ENCODE measurements at regions not wholly inside any gene's neighbourhood (a gene's known extent, or its start where the extent isn't known, plus 50 kb on each side); places are given as distances from the start of the nearest gene placed in this dataset.
"Not testable (repeated sequence)": the region's sequence is repeated elsewhere in the genome, so short reads cannot be mapped to it uniquely, and the experiment has no call there.

DNA sequence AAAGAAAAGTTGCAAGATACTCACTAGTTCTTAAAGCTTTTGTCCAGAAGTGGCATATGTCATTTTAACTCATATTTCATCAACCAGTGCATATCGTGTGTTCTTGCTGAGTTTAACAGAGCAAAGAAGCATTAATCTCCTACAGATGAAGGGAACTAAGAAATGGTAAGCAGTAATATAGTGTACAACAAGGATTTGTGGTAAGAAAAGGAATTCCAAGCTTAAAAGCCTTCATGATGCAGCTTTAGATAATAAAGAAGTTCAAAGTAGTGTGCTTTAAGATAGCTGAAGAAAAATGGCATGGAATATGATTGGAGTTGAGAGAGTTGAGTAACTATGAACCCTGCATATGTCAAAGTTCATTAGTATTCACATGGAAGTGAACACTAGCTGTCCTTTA, 649.8 kb upstream of the FSHR start:
- no peak for DNase-seq (ENCODE audit: low spot score)

DNA sequence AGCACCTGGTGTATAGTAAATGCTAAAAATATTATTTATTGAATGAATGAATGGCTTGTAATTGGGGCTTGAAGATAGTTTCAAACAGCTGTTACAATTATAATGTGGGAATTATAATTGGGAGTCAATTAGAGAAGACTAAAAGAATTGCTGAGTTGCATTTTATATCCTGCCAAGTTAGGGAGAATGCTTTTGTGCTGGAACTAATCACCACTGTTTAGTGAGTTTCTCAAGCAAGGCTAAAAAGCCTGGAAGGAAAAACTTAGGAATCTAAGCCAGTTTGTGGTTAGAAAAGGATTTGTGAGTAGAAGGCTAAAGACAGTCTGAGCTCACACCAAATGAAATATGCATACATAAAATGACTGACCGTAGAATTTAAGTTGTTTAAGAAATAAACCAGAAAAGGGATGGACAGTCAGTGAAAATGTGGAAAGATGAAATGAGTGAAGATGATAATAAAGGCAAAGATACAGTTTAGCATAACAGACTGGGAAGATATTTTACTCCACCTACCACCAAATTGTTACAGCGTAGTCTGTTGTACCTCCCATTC, 647.7 kb upstream of the FSHR start:
- DNase-seq (ENCODE audit: low spot score): no peak

DNA sequence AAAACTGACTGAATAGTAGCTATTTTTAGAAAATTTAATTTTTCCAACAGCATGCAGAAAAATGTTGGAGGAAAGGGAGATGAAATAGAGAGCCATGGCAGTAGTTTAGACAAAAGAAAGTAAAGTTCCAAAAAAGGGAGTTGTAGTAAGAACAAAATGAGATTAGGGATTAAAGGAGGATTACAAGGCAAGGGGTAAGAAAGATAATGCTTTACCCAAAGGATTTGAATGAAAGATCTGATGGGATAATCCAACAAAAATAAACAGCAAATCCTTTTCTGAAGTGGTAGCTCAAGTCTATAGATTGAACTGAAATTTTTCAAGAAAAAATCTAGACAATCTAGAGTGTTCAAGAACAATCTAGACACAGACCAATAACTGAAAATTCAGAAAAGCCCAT, 644.3 kb upstream of the FSHR start:
- no peak for DNase-seq (ENCODE audit: low spot score)

DNA sequence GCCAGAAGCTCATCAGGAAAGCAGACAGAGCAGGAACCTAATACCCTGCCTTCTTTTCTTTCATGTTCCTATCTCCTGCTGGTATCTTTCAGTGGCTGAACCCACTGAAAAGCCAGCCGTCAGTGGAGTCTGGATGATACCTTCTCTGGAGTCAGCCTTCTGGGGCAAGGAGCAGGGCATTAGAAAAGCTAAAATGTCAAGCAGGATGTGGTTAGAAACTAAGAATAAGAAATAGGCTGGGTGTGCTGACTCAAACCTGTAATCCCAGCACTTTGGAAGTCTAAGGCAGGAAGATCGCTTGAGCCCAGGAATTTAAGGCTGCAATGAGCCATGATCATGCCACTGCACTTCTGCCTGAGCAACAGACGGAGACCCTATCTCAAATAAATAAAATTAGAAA, 642.0 kb upstream of the FSHR start:
- no peak for DNase-seq (ENCODE audit: low spot score)

DNA sequence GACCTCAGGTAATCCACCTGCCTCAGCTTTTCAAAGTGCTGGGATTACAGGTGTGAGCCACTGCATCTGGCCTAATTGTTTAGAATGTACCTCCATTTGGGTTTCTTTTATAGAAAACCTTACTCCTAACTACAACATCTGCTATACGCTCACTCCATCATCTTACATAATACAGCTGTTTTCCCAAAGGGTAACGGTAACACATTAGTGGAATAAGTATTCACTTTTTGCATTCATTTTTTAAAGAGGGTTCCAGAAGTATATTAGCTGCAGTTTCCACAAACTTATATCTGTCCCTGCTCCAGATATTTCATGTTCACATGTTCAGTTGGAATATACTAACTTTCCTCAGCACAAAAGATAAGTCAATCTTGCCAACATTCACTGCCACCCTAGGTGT, 640.1 kb upstream of the FSHR start:
- no peak for DNase-seq (ENCODE audit: low spot score)

DNA sequence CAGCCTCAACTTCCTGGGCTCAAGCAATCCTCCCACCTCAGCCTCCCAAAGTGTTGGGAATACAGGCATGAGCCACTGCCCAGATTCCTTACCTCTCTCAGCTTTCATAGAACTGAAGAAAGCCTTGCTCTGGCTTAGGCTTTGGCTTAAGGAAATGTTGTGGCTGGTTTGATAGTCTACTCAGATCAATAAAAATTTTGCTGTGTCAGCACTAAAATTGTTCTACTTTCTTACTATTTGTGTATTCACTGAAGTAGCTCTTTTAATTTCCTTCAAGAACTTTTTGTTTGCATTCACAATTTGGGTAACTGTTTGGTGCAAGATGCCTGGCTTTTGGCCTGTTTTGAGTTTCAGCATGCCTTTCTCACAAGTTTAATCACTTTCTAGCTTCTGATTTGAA, 634.0 kb upstream of the FSHR start:
- DNase-seq (ENCODE audit: low spot score): no peak

DNA sequence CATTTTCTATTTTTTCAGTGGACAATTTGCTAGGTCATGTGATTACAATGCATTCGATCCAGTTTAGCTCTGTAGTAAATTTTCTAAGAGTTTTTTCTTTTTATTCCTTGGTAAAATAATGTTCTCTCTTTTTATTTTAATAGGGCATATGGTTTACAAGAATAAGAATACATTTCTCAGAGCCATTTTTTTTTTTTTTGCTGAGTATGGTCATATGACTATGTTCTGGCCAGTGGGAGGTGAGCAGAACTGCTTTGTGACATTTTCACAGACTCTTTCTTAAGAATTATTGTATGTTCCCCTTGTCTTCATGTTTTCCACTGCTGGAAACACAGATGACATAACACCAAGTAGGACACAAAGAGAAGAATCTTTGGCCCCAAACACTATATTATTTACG, 626.6 kb upstream of the FSHR start:
- DNase-seq (ENCODE audit: low spot score): no peak

DNA sequence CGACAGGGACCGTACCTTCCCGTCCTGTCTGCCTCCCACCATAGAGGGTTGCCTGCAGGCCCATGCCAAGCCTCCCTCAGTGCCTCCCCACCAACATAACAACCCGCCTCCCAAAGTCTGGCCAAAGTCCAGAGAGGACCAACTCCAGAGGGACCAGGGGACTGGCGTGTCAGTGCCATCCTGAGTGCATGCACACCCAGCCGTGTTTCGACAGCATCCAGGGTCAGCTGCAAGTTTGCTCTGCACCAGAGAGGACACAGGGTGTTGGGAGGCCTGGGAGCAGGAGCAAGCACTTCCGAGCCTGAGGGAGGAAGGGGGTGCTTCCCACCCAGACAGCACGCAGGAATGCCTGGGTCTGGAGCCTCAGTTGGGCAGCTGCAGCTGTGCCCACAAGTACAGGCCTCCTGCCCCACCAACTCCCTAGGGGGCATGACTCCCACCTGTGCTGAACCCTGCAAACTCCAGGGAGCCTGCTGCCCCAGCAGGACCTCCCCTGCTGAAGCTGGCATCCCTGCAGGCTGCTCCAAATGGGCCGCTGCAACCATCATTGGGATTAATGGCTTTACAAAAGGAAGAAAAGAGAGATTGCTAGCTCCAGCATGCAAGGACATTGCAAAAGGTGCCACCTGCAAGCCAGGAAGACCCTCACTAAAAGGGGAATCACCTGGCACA, 618.1 kb upstream of the FSHR start:
- no peak for DNase-seq (ENCODE audit: low spot score)

DNA sequence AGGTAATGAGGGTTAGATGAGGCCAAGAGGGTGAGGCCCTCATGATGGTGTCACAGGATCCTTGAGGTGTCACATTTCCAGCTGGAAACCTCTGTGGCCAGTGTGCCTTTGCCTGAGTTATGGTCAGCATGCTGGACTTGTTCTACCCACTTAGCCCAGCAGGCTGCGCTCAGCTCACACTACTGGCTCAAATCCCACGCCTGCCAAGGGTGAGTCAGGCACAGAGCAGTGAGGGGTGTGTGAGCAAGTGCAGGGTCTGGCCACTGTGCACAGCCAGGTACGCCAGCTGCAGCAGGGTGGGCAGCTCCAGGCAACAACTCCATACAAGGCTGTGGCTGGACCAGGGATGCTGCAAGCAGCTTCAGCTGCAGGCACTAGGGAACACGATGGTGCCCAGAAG, 616.6 kb upstream of the FSHR start:
- no peak for DNase-seq (ENCODE audit: low spot score)

DNA sequence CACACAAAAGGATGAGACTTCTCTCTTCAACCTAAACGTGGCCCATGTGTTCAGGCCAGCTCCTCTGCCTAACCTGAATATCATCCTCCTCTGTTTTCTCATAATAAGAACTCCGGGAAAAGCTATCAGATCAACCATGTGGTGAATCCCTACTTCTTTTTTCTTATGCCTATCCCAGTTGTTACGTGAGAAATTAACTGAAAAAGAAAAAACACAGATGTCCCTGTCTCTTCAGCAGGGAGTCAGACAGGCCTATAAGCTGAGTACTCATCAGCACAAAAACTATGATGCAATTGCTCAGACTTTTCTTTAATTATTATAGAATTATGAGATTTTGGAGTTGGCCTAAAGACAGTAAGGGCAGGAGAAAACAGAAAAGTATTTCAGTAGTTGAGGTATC, 613.0 kb upstream of the FSHR start:
- no peak for DNase-seq (ENCODE audit: low spot score)

DNA sequence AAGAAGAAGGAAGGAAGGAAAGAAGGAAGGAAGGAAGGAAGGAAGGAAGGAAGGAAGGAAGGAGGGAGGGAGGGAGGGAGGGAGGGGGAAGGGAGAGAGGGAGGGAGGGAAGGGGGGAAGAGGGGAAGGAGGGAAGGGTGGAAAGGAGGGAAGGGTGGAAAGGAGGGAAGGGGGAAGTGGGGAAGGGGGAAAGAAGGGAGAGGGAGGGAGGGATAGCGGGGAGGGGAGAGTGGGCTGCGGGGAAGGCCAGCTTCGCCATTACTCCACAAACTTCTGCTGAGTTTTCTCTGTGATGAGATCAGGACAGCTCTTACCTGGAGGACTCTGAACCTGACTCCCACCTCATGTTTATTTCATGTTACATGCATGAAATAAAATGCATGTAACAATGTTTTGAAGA, 601.5 kb upstream of the FSHR start:
- no peak for DNase-seq (ENCODE audit: low spot score)

DNA sequence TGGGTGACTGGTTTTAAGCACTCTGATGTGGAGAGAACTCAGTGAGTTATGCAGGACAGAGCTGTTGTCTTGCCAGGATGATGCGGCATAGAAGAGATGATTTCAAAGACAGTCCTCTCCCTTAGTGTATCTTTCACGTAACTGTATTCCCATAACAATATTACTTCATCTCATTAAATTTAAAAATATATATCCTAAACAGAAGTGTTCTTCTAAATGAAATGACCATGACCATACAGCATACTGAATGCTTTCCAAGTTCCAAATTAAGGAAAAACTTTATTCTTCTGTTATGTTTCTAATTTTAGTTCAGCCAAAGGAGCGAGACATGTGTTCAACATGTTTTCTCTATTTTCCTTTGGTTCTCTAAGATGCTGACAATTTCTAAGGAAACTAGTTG, 600.1 kb upstream of the FSHR start:
- DNase-seq (ENCODE audit: low spot score): no peak

DNA sequence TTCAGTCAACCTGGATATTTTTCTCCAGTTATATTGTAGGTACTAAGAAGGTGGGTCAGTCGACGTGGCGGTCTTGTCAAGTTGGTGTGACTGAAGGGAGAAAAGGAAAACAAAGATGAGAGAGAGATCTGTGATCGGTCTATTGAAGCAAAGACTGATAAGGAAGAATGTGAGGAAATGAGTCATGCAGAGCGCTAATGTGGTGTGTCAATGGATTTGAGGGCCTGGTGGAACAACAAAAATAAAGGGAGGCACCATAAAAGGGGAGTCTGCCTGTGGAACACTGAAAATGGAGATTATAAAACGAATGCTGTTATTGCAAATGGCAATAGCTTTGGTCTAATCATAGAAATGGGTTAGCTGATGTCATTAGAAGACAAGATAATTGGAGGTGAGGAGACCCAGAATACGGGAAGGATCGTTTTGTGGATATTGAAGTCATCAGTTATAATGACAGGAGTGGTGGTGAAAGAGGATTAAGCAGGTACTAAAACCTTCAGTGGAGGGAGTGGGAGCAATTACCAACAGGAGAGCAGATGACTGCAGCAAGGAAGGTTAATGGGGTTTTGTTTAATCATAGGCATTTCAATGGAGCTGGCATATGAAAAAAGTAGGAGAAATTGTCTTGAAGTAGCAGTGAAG, 599.1 kb upstream of the FSHR start:
- no peak for DNase-seq (ENCODE audit: low spot score)

DNA sequence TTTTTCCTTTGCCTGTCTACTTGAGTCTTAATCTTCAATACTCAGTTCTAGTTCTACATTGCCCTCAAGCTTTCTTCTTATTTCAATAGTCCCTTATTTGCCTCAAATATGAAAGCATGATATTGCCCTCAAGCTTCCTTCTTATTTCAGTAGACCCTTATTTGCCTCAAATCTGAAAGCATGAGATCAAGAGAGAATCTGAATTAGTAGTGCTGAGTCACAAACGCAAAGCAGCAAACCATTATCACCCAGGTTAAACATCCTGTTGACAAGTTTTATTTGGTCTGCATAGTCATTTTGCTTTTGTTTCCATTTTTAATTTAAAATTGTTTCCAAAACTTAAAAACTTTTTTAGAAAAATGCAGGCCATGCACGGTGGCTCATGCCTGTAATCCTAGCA, 583.3 kb upstream of the FSHR start:
- DNase-seq (ENCODE audit: low spot score): no peak

DNA sequence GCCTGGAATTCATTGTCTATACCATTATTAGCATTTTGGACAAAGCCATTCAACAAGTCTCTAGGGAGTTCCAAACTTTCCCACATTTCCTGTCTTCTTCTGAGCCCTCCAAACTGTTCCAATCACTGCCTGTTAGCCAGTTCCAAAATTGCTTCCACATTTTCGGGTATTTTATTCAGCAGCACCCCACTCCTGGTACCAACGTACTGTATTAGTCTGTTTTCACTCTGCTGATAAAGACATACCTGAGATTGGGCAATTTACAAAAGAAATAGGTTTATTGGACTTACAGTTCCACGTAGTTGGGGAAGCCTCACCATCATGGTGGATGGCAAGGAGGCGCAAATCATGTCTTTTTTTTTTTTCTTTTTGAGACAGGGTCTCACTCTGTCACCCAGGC, 578.6 kb upstream of the FSHR start:
- DNase-seq (ENCODE audit: low spot score): not testable (repeated sequence)

DNA sequence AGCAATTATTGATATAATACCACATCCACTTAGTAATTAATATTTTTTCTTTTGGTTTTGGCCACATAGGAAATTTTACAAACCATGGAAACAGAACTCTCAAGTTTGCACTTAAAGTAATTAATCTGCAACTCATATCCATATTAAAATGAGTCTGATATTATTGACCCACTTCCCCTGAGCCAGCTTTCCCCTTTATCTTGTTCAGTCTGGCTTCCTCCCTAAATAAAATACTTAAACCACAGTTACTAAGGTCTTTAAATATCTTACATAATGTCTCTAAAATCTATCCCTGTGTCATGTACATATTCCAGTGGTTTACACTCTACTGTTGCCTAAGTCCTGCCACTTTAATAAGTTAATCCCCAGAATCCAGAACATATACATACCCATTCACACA, 564.9 kb upstream of the FSHR start:
- DNase-seq (ENCODE audit: low spot score): no peak

DNA sequence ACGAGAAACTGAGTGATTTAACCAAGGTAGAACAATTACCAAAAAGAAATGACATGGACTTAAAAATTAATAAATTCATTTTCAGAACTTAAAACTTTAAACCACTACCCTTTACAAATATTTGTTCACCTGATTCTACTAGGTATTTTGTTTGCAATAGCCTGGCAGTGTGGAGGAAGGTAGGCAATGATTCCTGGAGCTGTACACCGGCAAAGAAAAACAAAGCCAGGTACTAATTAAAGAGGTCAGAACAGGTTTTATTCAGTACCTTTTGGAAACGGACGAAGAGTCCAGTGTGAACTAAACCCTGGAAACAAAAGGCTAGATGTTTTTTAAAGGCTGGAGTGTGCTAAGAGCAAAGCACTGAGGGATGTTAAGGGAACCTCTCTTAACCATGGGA, 561.3 kb upstream of the FSHR start:
- no peak for DNase-seq (ENCODE audit: low spot score)

DNA sequence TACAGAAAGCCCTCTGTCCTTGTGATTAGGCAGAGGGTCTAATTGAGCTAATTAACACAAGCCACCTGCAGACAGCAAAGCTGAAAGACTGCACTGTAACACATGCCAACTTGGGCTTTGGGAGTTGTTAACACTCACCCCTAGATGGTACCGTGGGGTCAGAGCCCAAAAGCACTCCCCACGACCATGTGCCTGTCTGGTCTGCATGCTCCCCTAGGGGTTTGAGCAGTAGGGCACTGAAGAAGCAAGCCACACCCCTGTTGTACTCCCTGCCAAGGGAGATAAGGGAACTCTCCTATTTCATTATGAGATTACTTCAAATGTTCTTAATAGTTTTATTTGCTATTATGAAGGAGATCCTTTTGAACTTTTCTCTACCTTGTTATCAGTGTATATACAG, 560.1 kb upstream of the FSHR start:
- DNase-seq (ENCODE audit: low spot score): no peak

DNA sequence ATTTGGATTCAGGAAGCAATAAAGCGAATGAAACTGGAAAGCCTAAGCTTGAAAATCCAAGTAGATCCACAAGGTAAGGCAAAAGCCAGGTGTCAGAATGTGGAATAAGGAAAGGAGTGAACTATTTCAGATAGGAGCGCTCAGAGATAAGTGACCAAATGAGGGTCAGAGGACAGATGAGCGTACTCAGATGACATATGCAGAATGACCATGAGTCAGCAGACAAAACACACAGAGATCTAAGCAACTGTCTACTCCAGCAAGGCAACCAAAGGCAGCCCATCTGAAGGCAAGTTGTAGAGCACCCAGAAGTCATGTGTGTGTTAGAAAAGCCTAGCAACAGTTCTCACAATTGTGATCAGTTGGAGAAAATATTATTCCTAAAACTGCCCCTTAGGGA, 548.4 kb upstream of the FSHR start:
- DNase-seq (ENCODE audit: low spot score): no peak

DNA sequence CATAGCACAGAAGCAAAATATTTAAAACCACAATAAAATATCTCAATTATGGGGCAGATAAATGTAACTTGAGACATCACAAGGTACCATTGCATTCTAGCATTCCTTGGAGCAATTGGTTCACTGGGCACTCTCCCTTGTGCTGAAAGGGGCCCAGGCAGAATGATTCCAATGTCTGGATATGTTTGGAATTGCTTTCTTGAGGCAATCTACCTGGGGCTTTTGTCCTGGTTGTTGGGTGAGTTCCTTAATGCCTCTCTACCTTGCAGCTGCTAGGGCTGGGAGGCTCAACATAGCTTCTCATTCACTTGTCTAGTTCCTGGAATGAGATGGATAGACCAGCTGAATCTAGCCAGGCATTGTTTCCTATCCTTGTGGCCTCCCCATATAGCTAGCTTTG, 539.6 kb upstream of the FSHR start:
- DNase-seq (ENCODE audit: low spot score): no peak

DNA sequence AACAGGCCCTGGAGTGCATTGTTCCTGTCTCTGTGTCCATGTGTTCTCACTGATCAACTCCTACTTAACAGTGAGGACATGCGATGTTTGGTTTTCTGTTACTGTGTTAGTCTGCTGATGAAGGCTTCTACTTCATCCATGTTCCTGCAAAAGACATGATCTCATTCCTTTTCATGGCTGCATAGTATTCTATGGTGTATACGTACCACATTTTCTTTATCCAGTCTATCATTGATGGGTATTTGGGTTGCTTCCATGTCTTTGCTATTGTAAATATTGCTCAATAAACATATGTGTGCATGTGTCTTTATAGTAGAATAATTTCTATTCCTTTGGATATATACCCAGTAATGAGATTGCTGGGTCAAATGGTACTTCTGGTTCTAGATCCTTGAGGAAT, 537.7 kb upstream of the FSHR start:
- DNase-seq (ENCODE audit: low spot score): not testable (repeated sequence)

DNA sequence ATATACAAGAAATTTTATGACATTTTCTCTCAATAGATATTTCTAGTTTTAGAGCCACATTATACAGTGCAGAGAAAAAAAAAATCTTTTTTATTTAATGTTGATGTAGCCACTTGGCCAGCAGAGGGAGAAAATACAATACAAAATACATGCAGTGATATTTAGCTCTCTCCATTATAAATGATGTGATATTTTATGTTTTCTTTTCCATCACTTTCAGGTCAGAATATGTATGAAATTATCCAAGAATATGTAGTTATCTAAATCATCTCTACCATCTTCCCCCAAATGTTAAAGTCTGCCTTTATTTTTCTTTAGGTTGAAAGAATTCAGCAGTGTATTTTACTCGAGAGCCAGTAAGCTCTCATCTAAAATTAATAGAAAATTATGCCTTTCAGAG, 533.6 kb upstream of the FSHR start:
- DNase-seq (ENCODE audit: low spot score): no peak

DNA sequence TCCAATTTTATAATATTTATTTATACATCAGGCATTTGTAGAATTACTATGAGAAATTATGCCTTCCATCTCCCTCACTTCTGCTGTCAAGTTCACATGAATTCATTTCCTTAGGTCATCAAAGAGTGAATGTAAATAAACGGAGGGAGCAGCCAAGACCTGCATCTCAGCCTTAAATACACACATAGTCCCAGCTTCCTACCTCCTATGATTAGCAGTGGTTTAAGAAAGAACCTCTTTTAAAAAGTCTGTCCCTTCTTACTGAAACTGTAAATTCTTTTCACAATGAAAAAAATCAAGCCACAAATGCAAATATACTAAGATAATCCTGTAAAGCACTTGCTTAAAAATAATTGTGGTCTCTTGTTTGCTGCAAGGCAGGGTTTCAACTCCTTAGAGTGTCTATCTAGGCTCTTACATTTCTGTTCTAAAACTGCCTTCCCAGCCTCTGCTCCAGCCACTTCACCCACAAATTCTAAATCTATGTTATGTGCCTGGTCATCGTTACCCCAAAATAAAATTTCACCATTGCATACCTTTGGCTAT, 532.7 kb upstream of the FSHR start:
- no peak for DNase-seq (ENCODE audit: low spot score)

DNA sequence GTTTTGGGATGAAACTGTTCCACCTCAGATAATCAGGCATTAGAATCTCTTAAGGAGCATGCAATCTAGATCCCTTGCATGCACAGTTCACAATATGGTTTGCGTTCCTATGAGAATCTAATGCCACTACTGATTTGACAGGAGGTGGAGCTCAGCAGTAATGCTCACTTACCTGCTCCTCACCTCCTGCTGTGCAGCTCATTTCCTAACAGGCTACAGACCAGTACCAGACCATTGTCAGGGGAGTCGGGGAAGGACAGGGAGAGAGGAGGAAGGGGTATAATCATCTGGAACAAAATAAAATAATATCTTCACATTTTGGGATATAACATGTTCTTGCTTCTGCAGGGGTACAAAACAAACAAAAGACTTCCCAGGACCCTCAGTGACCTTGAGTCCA, 532.0 kb upstream of the FSHR start:
- DNase-seq (ENCODE audit: low spot score): no peak
